HepG2 (cell line): ENCODE measurements at regions not wholly inside any gene's neighbourhood (a gene's known extent, or its start where the extent isn't known, plus 50 kb on each side); places are given as distances from the start of the nearest gene placed in this dataset.

ENCODE experiments used
- ATAC-seq: fragments of 200-7000 bp; cut with Tn5 transposase; 3 replicates; pipeline ENCODE4 v1.9.1; 2020; ENCODE audit warnings: mild to moderate bottlenecking, moderate library complexity
- BruUV-seq: library from RNA; stranded (reverse); fragments of 400-500 nt; replicated peaks from 2 replicates; lab custom pipeline; 2021; lab: Mats Ljungman, UMichigan
- CTCF ChIA-PET: fragments of 300-600 bp; formaldehyde crosslinking; extraction: SDS; loops from one replicate; lab custom pipeline; 2021; ENCODE audit warnings: low total read pairs, inconsistent platforms, low intra/inter-chr PET ratio; lab: Yijun Ruan, JAX
- POLR2A ChIA-PET: fragments of 350-600 bp; sonication (Branson Sonifier 250); formaldehyde crosslinking; loops from one replicate; lab custom pipeline; 2020; ENCODE audit warnings: antibody characterized with exemption, inconsistent platforms; lab: Yijun Ruan, JAX
- DNase-seq: peaks from one replicate; pipeline ENCODE4 v3.0.0-alpha.2; 2015; ENCODE audit warnings: low spot score
- FAIRE-seq: peaks from 3 replicates; lab custom pipeline; 2011; peaks lifted over from hg19 to GRCh38; lab: Jason Lieb, UNC
- H2AFZ ChIP-seq: one replicate; pipeline ENCODE4 v1.6.1; 2011; ENCODE audit warnings: low read length, inconsistent platforms
- H3K27ac ChIP-seq: fragments of 300-600 bp; 3 replicates; pipeline ENCODE4 v1.8.0; 2011; ENCODE audit warnings: mixed run types, mild to moderate bottlenecking, mixed read lengths, low read length, inconsistent platforms; ENCODE audit not compliant: insufficient read depth; ENCODE audit errors: extremely low read length
- H3K27me3 ChIP-seq, 2 experiments: fragments of 200-600 bp in 1 of 2; 2 replicates in 1 of 2; 3 replicates in 1 of 2; pipeline versions ENCODE4 v1.6.0 to v1.8.0; 2011; ENCODE audit warnings: low read length in 2 of 2, mild to moderate bottlenecking in 2 of 2, moderate library complexity in 2 of 2, inconsistent platforms in 1 of 2; ENCODE audit not compliant: insufficient read depth in 2 of 2, control insufficient read depth in 1 of 2
- H3K36me3 ChIP-seq, 2 experiments: fragments of 200-600 bp in 1 of 2; replicated peaks in 1 of 2; 2 replicates in 1 of 2; 3 replicates in 1 of 2; pipeline versions ENCODE4 v1.5.1 to v1.8.0; 2011; ENCODE audit warnings: low read length in 2 of 2, inconsistent platforms in 1 of 2; ENCODE audit not compliant: insufficient read depth in 2 of 2, control insufficient read depth in 1 of 2
- H3K4me1 ChIP-seq: 2 replicates; pipeline ENCODE4 v1.5.1; 2012; ENCODE audit warnings: low read length, inconsistent platforms; ENCODE audit not compliant: insufficient read depth
- H3K4me2 ChIP-seq: 2 replicates; pipeline ENCODE4 v1.6.0; 2011; ENCODE audit warnings: low read depth, low read length, inconsistent platforms
- H3K4me3 ChIP-seq, 3 experiments: fragments of 200-600 bp in 1 of 3; sonication (generic), shearing (Covaris generic) in 1 of 3; replicated peaks in 1 of 3; 2 replicates each; pipeline ENCODE4 v1.5.1; 2011 to 2016; ENCODE audit warnings: low read length in 3 of 3, inconsistent platforms in 2 of 3, low read depth in 2 of 3, mild to moderate bottlenecking in 2 of 3, control low read depth in 1 of 3, mixed read lengths in 1 of 3; ENCODE audit not compliant: insufficient read depth in 1 of 3
- H3K79me2 ChIP-seq: one replicate; pipeline ENCODE4 v1.6.1; 2011; ENCODE audit warnings: low read length, inconsistent platforms; ENCODE audit not compliant: insufficient read depth
- H3K9ac ChIP-seq: 2 replicates; pipeline ENCODE4 v1.6.0; 2011; ENCODE audit warnings: mild to moderate bottlenecking, low read depth, low read length, inconsistent platforms; ENCODE audit not compliant: insufficient read depth
- H3K9me3 ChIP-seq: 2 replicates; pipeline ENCODE4 v1.5.1; 2012; ENCODE audit warnings: mild to moderate bottlenecking, low read length
- H4K20me1 ChIP-seq: 2 replicates; pipeline ENCODE4 v1.6.0; 2011; ENCODE audit warnings: inconsistent platforms, mild to moderate bottlenecking, low read length, moderate library complexity; ENCODE audit not compliant: insufficient read depth
- CENPX ChIP-seq: sonication (generic); formaldehyde crosslinking; IDR thresholded peaks from 2 replicates; pipeline ENCODE4 v1.9.0; 2021; ENCODE audit warnings: mild to moderate bottlenecking, missing genetic modification reagents, moderate library complexity
- ELF4 ChIP-seq: sonication (generic); formaldehyde crosslinking; IDR thresholded peaks from 2 replicates; pipeline ENCODE4 v1.5.0; 2020; ENCODE audit warnings: missing genetic modification reagents, mild to moderate bottlenecking, moderate library complexity, borderline replicate concordance
- FOXJ3 ChIP-seq: sonication (generic); formaldehyde crosslinking; IDR thresholded peaks from 2 replicates; pipeline ENCODE4 v1.4.0; 2020; ENCODE audit warnings: missing genetic modification reagents, mild to moderate bottlenecking, borderline replicate concordance
- GATAD1 ChIP-seq: IDR thresholded peaks from 2 replicates; pipeline ENCODE4 v1.6.1; 2016; ENCODE audit warnings: missing genetic modification reagents, missing compliant biosample characterization
- IRF1 ChIP-seq: sonication (generic); formaldehyde crosslinking; IDR thresholded peaks from 2 replicates; pipeline ENCODE4 v1.4.0; 2020; ENCODE audit warnings: low read depth, mild to moderate bottlenecking, missing genetic modification reagents
- JUND ChIP-seq: sonication (generic); formaldehyde crosslinking; IDR thresholded peaks from 2 replicates; pipeline ENCODE4 v1.8.0; 2022; ENCODE audit warnings: mild to moderate bottlenecking, missing genetic modification reagents
- MAFK ChIP-seq, 2 experiments: IDR thresholded peaks in 1 of 2; conservative IDR thresholded peaks in 1 of 2; 2 replicates each; pipeline ENCODE4 v1.6.1; 2011; ENCODE audit warnings: improper control_type of control experiment in 2 of 2, low read length in 2 of 2
- POLR2G ChIP-seq: fragments of 200-400 bp; formaldehyde crosslinking; IDR thresholded peaks from 2 replicates; pipeline ENCODE4 v1.6.1; 2018; ENCODE audit warnings: mild to moderate bottlenecking, low read depth, low read length, moderate library complexity
- TCF12 ChIP-seq, 2 experiments: fragments of 450-650 bp in 1 of 2; sonication (generic) in 1 of 2; formaldehyde crosslinking in 1 of 2; IDR thresholded peaks; 2 replicates each; pipeline versions ENCODE4 v1.6.1 to v1.8.0; 2017 to 2022; ENCODE audit warnings: antibody characterized with exemption in 1 of 2, mild to moderate bottlenecking in 1 of 2, missing genetic modification reagents in 1 of 2, moderate library complexity in 1 of 2
- ZFP36 ChIP-seq: fragments of 150-350 bp; IDR thresholded peaks from 2 replicates; pipeline ENCODE4 v1.6.1; 2018; ENCODE audit warnings: borderline replicate concordance, low read length, low read depth; ENCODE audit not compliant: partially characterized antibody
- ZNF207 ChIP-seq: fragments of 450-650 bp; IDR thresholded peaks from 2 replicates; pipeline ENCODE4 v1.6.1; 2016; ENCODE audit warnings: antibody characterized with exemption, borderline replicate concordance
- ZNF317 ChIP-seq: sonication (generic); formaldehyde crosslinking; IDR thresholded peaks from 2 replicates; pipeline ENCODE4 v1.5.0; 2020; ENCODE audit warnings: mild to moderate bottlenecking, missing genetic modification reagents
- ZNF460 ChIP-seq: sonication (generic); formaldehyde crosslinking; IDR thresholded peaks from 2 replicates; pipeline ENCODE4 v1.5.1; 2020; ENCODE audit warnings: missing genetic modification reagents, mild to moderate bottlenecking, borderline replicate concordance
- ZNF614 ChIP-seq: IDR thresholded peaks from 2 replicates; pipeline ENCODE4 v1.6.1; 2018; ENCODE audit warnings: missing biosample characterization, missing genetic modification reagents, inconsistent platforms, borderline replicate concordance
- ZNF691 ChIP-seq: sonication (generic); formaldehyde crosslinking; IDR thresholded peaks from 2 replicates; pipeline ENCODE4 v1.4.0; 2020; ENCODE audit warnings: missing genetic modification reagents, low read depth, mild to moderate bottlenecking, borderline replicate concordance
- ZSCAN5A ChIP-seq: sonication (generic); formaldehyde crosslinking; IDR thresholded peaks from 2 replicates; pipeline ENCODE4 v1.8.0; 2022; ENCODE audit warnings: mild to moderate bottlenecking, missing genetic modification reagents, borderline replicate concordance
- whole genome bisulfite sequencing: methylation state at CpG from one replicate; pipeline ENCODE4 v1.1.6; 2017; ENCODE audit warnings: low lambda C conversion rate; 5-methylcytosine and 5-hydroxymethylcytosine counted together
- in situ Hi-C: cut with HindIII; loops from 2 replicates; pipeline ENCODE4 v1.10.0; 2017; ENCODE audit warnings: low pct_unique_long_range_greater_than_20kb; ENCODE audit not compliant: extremely low pct_ligation_motif_present
- intact Hi-C: fragments of 100-400 bp; cut with micrococcal nuclease; formaldehyde crosslinking; loops from one replicate; pipeline ENCODE4 v1.10.0; 2022; ENCODE audit not compliant: unreplicated experiment
- TF ChIP-seq, protein P1 (sequence below): IDR thresholded peaks from 2 replicates; pipeline ENCODE4 v1.6.1; 2016; ENCODE audit warnings: control low read depth
- TF ChIP-seq, protein P2 (sequence below): sonication (generic); formaldehyde crosslinking; IDR thresholded peaks from 2 replicates; pipeline ENCODE4 v1.9.0; 2021; ENCODE audit warnings: missing genetic modification reagents, mild to moderate bottlenecking, borderline replicate concordance

- TF ChIP-seq ZNF691 (CRISPR knock-in tag) = no peak
- TF ChIP-seq ZFP36 = no peak
- TF ChIP-seq ZNF207 = no peak
- TF ChIP-seq ZNF460 (CRISPR knock-in tag) = no peak
- TF ChIP-seq POLR2G = no peak
- TF ChIP-seq, protein P1, sequence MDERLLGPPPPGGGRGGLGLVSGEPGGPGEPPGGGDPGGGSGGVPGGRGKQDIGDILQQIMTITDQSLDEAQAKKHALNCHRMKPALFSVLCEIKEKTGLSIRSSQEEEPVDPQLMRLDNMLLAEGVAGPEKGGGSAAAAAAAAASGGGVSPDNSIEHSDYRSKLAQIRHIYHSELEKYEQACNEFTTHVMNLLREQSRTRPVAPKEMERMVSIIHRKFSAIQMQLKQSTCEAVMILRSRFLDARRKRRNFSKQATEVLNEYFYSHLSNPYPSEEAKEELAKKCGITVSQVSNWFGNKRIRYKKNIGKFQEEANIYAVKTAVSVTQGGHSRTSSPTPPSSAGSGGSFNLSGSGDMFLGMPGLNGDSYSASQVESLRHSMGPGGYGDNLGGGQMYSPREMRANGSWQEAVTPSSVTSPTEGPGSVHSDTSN (CRISPR knock-in tag) = no peak
- no peak for TF ChIP-seq JUND
- TF ChIP-seq, protein P2, sequence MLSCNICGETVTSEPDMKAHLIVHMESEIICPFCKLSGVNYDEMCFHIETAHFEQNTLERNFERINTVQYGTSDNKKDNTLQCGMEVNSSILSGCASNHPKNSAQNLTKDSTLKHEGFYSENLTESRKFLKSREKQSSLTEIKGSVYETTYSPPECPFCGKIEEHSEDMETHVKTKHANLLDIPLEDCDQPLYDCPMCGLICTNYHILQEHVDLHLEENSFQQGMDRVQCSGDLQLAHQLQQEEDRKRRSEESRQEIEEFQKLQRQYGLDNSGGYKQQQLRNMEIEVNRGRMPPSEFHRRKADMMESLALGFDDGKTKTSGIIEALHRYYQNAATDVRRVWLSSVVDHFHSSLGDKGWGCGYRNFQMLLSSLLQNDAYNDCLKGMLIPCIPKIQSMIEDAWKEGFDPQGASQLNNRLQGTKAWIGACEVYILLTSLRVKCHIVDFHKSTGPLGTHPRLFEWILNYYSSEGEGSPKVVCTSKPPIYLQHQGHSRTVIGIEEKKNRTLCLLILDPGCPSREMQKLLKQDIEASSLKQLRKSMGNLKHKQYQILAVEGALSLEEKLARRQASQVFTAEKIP (CRISPR knock-in tag) = no peak
- no peak for TF ChIP-seq ZNF614 (CRISPR knock-in tag)
Observed at GRCh38 chr3:80472459-80472858, 704.7 kb upstream of the ROBO1 start (continued).

GRCh38 chr3:80470433-80470832 lies 702.6 kb upstream of the ROBO1 start:
- ChIA-PET CTCF (no interaction called here), POLR2A (no interaction called here)
- DNase-seq = no peak
- TF ChIP-seq IRF1 (CRISPR knock-in tag) = no peak
- TF ChIP-seq ZNF317 (CRISPR knock-in tag) = no peak
- no peak for TF ChIP-seq FOXJ3
- no peak for TF ChIP-seq CENPX (CRISPR knock-in tag)
- no peak for TF ChIP-seq TCF12 (IDR thresholded peaks at IDR 0.05)
- no peak for TF ChIP-seq TCF12 (CRISPR knock-in tag; IDR thresholded peaks at IDR 0.05)
- TF ChIP-seq GATAD1 (CRISPR knock-in tag) = no peak
- TF ChIP-seq ELF4 (CRISPR knock-in tag) = no peak
- peak in 1 of 2 experiments; percentile 54; a peak in 2 of 4 replicates for TF ChIP-seq MAFK (conservative IDR thresholded peaks at IDR 0.05 in 1 of 2, IDR thresholded peaks at IDR 0.05 in 1 of 2; ENCODE audit: low read length in 2 of 2)
- no peak for TF ChIP-seq ZSCAN5A

More at GRCh38 chr3:80470433-80470832, 702.6 kb upstream of the ROBO1 start:
- Histone ChIP-seq H2AFZ (no peak overlapping the region), H3K9ac (no peak overlapping the region), H3K36me3 (no peaks in the 10 kb centered on the region), H3K79me2 (no peaks in the 10 kb centered on the region), H4K20me1 (no peaks in the 10 kb centered on the region), H3K9me3 (no peaks in the 10 kb centered on the region), H3K4me2 (no peak overlapping the region), H3K4me3 (no peak overlapping the region), H3K27me3 (no peaks in the 10 kb centered on the region), H3K4me1 (no peaks in the 10 kb centered on the region), H3K27ac (no peak overlapping the region)
- no TSS peak for BruUV-seq
- WGBS = 0% methylated on average over 2 of the region's 2 CpGs
- ATAC-seq = no peak
- no peak for FAIRE-seq
- in situ Hi-C loops = no loop called here
- intact Hi-C loops = no loop called here
